Lower leg skin (tissue), 3 donors: ENCODE measurements at regions not wholly inside any gene's neighbourhood (a gene's known extent, or its start where the extent isn't known, plus 50 kb on each side); places are given as distances from the start of the nearest gene placed in this dataset.

Experiments
- POLR2A ChIP-seq, 2 donors: fragments of 450-650 bp; IDR thresholded peaks; one replicate each; pipeline ENCODE4 v1.6.1; 2016 to 2017; ENCODE audit warnings: antibody characterized with exemption in 2 of 2, mild to moderate bottlenecking in 1 of 2, moderate library complexity in 1 of 2
- TF ChIP-seq, protein P1 (sequence below), 3 donors: fragments of 450-650 bp; IDR thresholded peaks; one replicate each; pipeline ENCODE4 v1.5.1; 2016; ENCODE audit warnings: antibody characterized with exemption in 3 of 3, mild to moderate bottlenecking in 3 of 3, moderate library complexity in 2 of 3

DNA sequence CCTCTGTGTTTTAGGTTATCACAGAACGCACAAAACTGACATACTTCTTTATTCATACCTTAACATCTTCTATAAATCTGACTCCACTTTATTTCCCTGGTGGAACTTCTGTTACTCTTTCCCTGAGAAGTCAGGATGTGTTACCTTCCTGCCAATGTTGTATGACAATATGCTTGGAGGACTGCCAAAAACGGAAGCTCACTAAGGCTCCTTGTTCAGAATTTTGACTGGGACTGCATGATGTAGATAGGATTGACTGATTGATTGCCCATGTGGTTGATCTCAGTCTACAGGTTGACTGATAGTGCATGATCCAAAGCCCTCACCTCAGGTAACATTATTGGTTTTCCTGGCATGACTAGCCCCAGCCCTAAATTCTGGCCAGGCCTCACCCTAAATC is 319.4 kb downstream of the TLR4 start:
- TF ChIP-seq, protein P1, sequence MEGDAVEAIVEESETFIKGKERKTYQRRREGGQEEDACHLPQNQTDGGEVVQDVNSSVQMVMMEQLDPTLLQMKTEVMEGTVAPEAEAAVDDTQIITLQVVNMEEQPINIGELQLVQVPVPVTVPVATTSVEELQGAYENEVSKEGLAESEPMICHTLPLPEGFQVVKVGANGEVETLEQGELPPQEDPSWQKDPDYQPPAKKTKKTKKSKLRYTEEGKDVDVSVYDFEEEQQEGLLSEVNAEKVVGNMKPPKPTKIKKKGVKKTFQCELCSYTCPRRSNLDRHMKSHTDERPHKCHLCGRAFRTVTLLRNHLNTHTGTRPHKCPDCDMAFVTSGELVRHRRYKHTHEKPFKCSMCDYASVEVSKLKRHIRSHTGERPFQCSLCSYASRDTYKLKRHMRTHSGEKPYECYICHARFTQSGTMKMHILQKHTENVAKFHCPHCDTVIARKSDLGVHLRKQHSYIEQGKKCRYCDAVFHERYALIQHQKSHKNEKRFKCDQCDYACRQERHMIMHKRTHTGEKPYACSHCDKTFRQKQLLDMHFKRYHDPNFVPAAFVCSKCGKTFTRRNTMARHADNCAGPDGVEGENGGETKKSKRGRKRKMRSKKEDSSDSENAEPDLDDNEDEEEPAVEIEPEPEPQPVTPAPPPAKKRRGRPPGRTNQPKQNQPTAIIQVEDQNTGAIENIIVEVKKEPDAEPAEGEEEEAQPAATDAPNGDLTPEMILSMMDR (IDR thresholded peaks at IDR 0.05) = no peak
- no peak for TF ChIP-seq POLR2A (IDR thresholded peaks at IDR 0.05)
